HG02571 (cell line): ENCODE measurements at regions not wholly inside any gene's neighbourhood (a gene's known extent, or its start where the extent isn't known, plus 50 kb on each side); places are given as distances from the start of the nearest gene placed in this dataset.
"Not testable (repeated sequence)": the region's sequence is repeated elsewhere in the genome, so short reads cannot be mapped to it uniquely, and the experiment has no call there.

Experiments used
- ATAC-seq: cut with Tn5 transposase; IDR thresholded peaks from one replicate; pipeline ENCODE4 v1.9.1; 2021; ENCODE audit warnings: mild to moderate bottlenecking, moderate library complexity; ENCODE audit not compliant: unreplicated experiment

GRCh38 chr2:147000151-147000550, 844.7 kb upstream of the ACVR2A start:
- ATAC-seq = not testable (repeated sequence)

GRCh38 chr2:146997945-146998344, 846.9 kb upstream of the ACVR2A start:
- ATAC-seq = no peak

GRCh38 chr2:146997488-146997887, 847.3 kb upstream of the ACVR2A start:
- no peak for ATAC-seq

GRCh38 chr2:146994246-146994645, 850.6 kb upstream of the ACVR2A start:
- ATAC-seq = no peak

- no peak for ATAC-seq
These were observed 852.4 kb upstream of the ACVR2A start for GRCh38 chr2:146992466-146992865.

GRCh38 chr2:146992057-146992456, 852.8 kb upstream of the ACVR2A start:
- ATAC-seq = no peak

- no peak for ATAC-seq
These were observed 854.3 kb upstream of the ACVR2A start for GRCh38 chr2:146990311-146991054.

- ATAC-seq = no peak
These were observed 855.1 kb upstream of the ACVR2A start for GRCh38 chr2:146989741-146990140.

- no peak for ATAC-seq
These were observed 856.8 kb upstream of the ACVR2A start for GRCh38 chr2:146987996-146988395.

GRCh38 chr2:146986161-146986560, 858.7 kb upstream of the ACVR2A start:
- ATAC-seq = no peak

GRCh38 chr2:146985753-146986152, 859.1 kb upstream of the ACVR2A start:
- ATAC-seq = no peak

- no peak for ATAC-seq
These were observed 860.8 kb upstream of the ACVR2A start for GRCh38 chr2:146984014-146984413.

GRCh38 chr2:146982393-146982846, 862.4 kb upstream of the ACVR2A start:
- ATAC-seq = no peak

- ATAC-seq = no peak
These were observed 862.9 kb upstream of the ACVR2A start for GRCh38 chr2:146981921-146982320.

GRCh38 chr2:146979746-146980145, 865.1 kb upstream of the ACVR2A start:
- ATAC-seq = no peak

- no peak for ATAC-seq
These were observed 866.0 kb upstream of the ACVR2A start for GRCh38 chr2:146978577-146979555.

- not testable (repeated sequence) for ATAC-seq
These were observed 873.8 kb upstream of the ACVR2A start for GRCh38 chr2:146970981-146971380.

GRCh38 chr2:146969703-146970102, 875.1 kb upstream of the ACVR2A start:
- not testable (repeated sequence) for ATAC-seq

- ATAC-seq = no peak
These were observed 880.3 kb upstream of the ACVR2A start for GRCh38 chr2:146964494-146964893.

GRCh38 chr2:146954544-146954943, 890.3 kb upstream of the ACVR2A start:
- no peak for ATAC-seq

- no peak for ATAC-seq
These were observed 892.1 kb upstream of the ACVR2A start for GRCh38 chr2:146952696-146953095.

- ATAC-seq = no peak
These were observed 893.9 kb upstream of the ACVR2A start for GRCh38 chr2:146950911-146951310.
